Colonic mucosa (tissue), 4 donors: ENCODE measurements at regions not wholly inside any gene's neighbourhood (a gene's known extent, or its start where the extent isn't known, plus 50 kb on each side); places are given as distances from the start of the nearest gene placed in this dataset.
"Not testable (repeated sequence)": the region's sequence is repeated elsewhere in the genome, so short reads cannot be mapped to it uniquely, and the experiment has no call there.

Source experiments
- DNase-seq: peaks from one replicate; pipeline ENCODE4 v3.0.0-alpha.2; 2020
- H3K27ac ChIP-seq: fragments of 200-600 bp; one replicate; pipeline ENCODE4 v1.8.0; 2021
- H3K27me3 ChIP-seq: fragments of 200-600 bp; one replicate; pipeline ENCODE4 v1.8.0; 2021
- H3K36me3 ChIP-seq: fragments of 200-600 bp; one replicate; pipeline ENCODE4 v1.8.0; 2021
- H3K4me1 ChIP-seq: fragments of 200-600 bp; one replicate; pipeline ENCODE4 v1.8.0; 2021; ENCODE audit warnings: mild to moderate bottlenecking
- H3K4me3 ChIP-seq: fragments of 200-600 bp; one replicate; pipeline ENCODE4 v1.8.0; 2021
- H3K9ac ChIP-seq, 2 donors: one replicate each; pipeline ENCODE4 v1.7.0; 2013; ENCODE audit warnings: control low read depth in 2 of 2, low read depth in 2 of 2, low read length in 2 of 2
- H3K9me3 ChIP-seq: fragments of 200-600 bp; one replicate; pipeline ENCODE4 v1.8.0; 2021
- intact Hi-C: fragments of 100-400 bp; cut with DNase I; formaldehyde crosslinking; loops from one replicate; pipeline ENCODE4 v1.14.1; 2022
- TF ChIP-seq, protein P1 (sequence below): fragments of 200-600 bp; IDR thresholded peaks from one replicate; pipeline ENCODE4 v1.8.0; 2022; ENCODE audit warnings: antibody characterized with exemption, mild to moderate bottlenecking
- donor health status: healthy.
- donor health status: DM: no; HTN: no; CAD: no.
- donor health status: DM: no; HTN: no; CAD: no.

DNA sequence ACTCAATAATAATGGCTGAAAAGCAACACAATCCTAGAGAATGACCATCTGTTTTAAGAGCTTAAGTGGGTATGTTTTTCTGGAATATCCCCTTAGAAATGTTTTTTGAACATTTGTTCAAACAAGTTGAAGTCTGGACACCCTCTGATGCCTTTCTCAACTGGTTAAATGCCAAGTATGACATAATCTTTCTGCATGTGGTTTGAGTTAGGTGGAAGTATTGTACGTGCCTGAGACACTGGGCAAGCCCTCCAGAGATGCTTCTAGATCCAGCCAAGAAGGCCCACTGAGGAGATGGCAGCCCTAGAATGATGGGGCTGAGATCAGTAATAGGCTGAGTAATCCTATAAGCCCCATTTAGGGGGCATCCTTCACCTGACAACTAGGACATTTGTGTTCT, 493.1 kb downstream of the MAGEE1 start:
- no peak overlapping the region for H3K27ac ChIP-seq
- no peak overlapping the region for H3K9ac ChIP-seq
- H3K4me3 ChIP-seq = no peak overlapping the region
- no peaks in the 10 kb centered on the region for H3K9me3 ChIP-seq
- intact Hi-C loops = no loop called here
- no peaks in the 10 kb centered on the region for H3K36me3 ChIP-seq
- TF ChIP-seq, protein P1, sequence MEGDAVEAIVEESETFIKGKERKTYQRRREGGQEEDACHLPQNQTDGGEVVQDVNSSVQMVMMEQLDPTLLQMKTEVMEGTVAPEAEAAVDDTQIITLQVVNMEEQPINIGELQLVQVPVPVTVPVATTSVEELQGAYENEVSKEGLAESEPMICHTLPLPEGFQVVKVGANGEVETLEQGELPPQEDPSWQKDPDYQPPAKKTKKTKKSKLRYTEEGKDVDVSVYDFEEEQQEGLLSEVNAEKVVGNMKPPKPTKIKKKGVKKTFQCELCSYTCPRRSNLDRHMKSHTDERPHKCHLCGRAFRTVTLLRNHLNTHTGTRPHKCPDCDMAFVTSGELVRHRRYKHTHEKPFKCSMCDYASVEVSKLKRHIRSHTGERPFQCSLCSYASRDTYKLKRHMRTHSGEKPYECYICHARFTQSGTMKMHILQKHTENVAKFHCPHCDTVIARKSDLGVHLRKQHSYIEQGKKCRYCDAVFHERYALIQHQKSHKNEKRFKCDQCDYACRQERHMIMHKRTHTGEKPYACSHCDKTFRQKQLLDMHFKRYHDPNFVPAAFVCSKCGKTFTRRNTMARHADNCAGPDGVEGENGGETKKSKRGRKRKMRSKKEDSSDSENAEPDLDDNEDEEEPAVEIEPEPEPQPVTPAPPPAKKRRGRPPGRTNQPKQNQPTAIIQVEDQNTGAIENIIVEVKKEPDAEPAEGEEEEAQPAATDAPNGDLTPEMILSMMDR = no peak
- no peaks in the 10 kb centered on the region for H3K4me1 ChIP-seq
- DNase-seq = no peak
- no peaks in the 10 kb centered on the region for H3K27me3 ChIP-seq

DNA sequence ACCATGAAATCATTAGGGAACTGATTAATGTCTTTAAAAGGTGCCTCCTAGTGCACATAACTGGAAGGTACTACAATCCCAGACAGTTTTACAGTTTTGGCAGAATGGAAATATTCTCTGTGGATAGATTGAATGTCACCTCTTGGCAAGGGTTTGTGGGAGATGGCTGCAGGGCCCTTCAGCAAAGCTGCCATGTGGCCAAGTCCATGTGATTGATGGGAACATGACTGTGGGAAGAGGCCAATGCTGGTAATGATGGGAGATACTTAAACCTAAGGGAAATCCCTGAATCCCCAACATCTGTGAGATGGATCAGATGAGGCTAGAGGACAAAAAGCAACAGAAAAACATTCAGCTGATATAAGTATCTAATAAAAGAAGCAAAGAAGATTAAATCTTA, 493.7 kb downstream of the MAGEE1 start:
- no peaks in the 10 kb centered on the region for H3K4me1 ChIP-seq
- no peak overlapping the region for H3K9ac ChIP-seq
- intact Hi-C loops = no loop called here
- H3K27me3 ChIP-seq = no peaks in the 10 kb centered on the region
- no peak overlapping the region for H3K4me3 ChIP-seq
- TF ChIP-seq, protein P1 = no peak
- H3K27ac ChIP-seq = no peak overlapping the region
- no peaks in the 10 kb centered on the region for H3K36me3 ChIP-seq
- DNase-seq = no peak
- H3K9me3 ChIP-seq = no peaks in the 10 kb centered on the region

DNA sequence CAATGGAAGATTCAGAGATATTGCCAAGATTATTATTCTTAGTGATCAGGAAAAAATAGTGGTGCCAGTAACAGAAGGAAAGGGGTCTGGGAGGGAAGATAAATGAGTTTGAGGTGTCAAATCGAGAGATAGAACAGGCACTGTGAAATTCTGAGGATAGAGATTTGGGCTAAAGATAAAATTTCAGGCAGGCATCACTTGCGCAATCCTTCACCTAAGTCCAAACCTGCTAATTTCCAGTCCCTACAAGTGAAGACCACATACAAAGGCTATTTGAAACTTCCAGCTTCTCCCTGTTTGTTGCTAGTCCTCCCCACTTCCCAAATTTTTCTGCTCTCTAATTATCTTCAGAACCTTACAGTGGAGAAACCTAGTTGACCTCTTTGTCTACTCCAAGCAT, 494.6 kb downstream of the MAGEE1 start:
- Histone ChIP-seq H3K4me1 (no peaks in the 10 kb centered on the region), H3K27ac (no peak overlapping the region), H3K36me3 (no peaks in the 10 kb centered on the region), H3K9me3 (no peaks in the 10 kb centered on the region), H3K27me3 (no peaks in the 10 kb centered on the region), H3K9ac (no peak overlapping the region), H3K4me3 (no peak overlapping the region)
- TF ChIP-seq, protein P1 = no peak
- intact Hi-C loops = no loop called here
- no peak for DNase-seq

DNA sequence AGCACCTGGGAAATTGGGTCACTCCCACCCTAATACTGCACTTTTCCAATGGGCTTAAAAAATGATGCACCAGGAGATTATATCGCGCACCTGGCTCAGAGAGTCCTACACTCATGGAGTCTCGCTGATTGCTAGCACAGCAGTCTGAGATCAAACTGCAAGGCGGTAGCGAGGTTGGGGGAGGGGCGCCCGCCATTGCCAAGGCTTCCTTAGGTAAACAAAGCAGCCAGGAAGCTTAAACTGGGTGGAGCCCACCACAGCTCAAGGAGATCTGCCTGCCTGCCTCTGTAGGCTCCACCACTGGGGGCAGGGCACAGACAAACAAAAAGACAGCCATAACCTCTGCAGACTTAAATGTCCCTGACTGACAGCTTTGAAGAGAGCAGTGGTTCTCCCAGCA, 497.1 kb downstream of the MAGEE1 start:
- intact Hi-C loops, H3K9ac ChIP-seq, H3K27ac ChIP-seq, H3K36me3 ChIP-seq, DNase-seq, H3K27me3 ChIP-seq, H3K9me3 ChIP-seq, H3K4me1 ChIP-seq, H3K4me3 ChIP-seq: not testable (repeated sequence)

DNA sequence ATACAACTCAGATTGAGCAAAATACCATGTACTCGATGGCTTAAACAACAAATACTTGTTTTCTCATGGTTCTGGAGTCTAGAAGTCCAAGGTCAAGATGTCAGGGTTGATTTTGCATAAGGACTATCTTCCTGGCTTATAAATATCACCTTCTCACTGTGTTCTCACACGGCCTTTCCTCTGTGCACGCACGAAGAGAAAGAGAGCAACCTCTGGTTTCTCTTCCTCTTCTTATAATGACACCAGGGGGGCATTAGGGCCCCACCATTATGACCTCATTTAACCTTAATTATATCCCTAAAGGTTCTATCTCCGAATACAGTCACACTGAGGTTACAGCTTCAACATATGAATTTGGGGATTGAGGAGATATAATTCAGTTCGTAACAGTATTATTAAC, 504.0 kb downstream of the MAGEE1 start:
- no peak overlapping the region for H3K27ac ChIP-seq
- H3K36me3 ChIP-seq = no peaks in the 10 kb centered on the region
- no peak overlapping the region for H3K9ac ChIP-seq
- H3K27me3 ChIP-seq = no peaks in the 10 kb centered on the region
- H3K9me3 ChIP-seq = no peaks in the 10 kb centered on the region
- H3K4me1 ChIP-seq = no peaks in the 10 kb centered on the region
- TF ChIP-seq, protein P1 = no peak
- H3K4me3 ChIP-seq = no peak overlapping the region
- DNase-seq = no peak
- intact Hi-C loops = no loop called here

DNA sequence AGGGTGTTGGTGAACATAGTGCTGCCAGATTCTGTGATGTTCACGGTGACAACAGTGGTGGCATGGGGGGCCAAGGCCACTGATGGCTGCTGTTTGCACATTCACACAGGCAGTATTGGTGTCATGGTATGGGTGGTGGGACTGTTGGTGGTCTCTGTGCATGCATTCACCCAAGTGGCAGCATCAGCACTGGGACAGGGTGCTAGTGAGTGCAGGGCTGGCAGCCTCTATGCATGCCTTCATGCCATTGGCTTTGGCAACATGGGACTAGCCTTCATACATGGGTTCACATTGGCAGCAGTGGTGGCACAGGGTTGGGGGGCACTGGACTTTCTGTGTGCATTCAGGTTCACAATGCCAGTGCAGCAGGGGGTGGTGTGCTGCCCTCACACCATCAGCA, 489.7 kb upstream of the FGF16 start:
- intact Hi-C loops = no loop called here
- H3K4me1 ChIP-seq = no peaks in the 10 kb centered on the region
- no peak for DNase-seq
- no peak overlapping the region for H3K9ac ChIP-seq
- H3K9me3 ChIP-seq = no peaks in the 10 kb centered on the region
- TF ChIP-seq, protein P1 = no peak
- no peak overlapping the region for H3K27ac ChIP-seq
- no peaks in the 10 kb centered on the region for H3K36me3 ChIP-seq
- no peaks in the 10 kb centered on the region for H3K27me3 ChIP-seq
- H3K4me3 ChIP-seq = no peak overlapping the region
